SU-DHL-6 (cell line): ENCODE measurements at regions not wholly inside any gene's neighbourhood (a gene's known extent, or its start where the extent isn't known, plus 50 kb on each side); places are given as distances from the start of the nearest gene placed in this dataset.

Experiments used
- H2AFZ ChIP-seq: fragments of 200-600 bp; sonication (generic); 2 replicates; pipeline ENCODE4 v1.6.1; 2014; ENCODE audit warnings: low read depth, mild to moderate bottlenecking, moderate library complexity, mixed read lengths, antibody characterized with exemption, low read length; ENCODE audit not compliant: severe bottlenecking
- H3F3A ChIP-seq: fragments of 200-600 bp; shearing (Covaris generic); 2 replicates; pipeline ENCODE4 v1.6.0; 2016; ENCODE audit warnings: antibody characterized with exemption, mild to moderate bottlenecking; ENCODE audit not compliant: insufficient read depth
- H3K27ac ChIP-seq: fragments of 200-600 bp; sonication (generic); 2 replicates; pipeline ENCODE4 v1.5.1; 2016; ENCODE audit warnings: low read depth, mild to moderate bottlenecking, low read length, moderate library complexity, mixed read lengths
- H3K27me3 ChIP-seq: fragments of 200-600 bp; sonication (generic), shearing (Covaris generic); 2 replicates; pipeline ENCODE4 v1.6.0; 2014; ENCODE audit warnings: mild to moderate bottlenecking, low read length
- H3K36me3 ChIP-seq: fragments of 200-600 bp; sonication (generic); 2 replicates; pipeline ENCODE4 v1.6.1; 2014; ENCODE audit warnings: mild to moderate bottlenecking, low read length, mixed read lengths
- H3K4me2 ChIP-seq: fragments of 300-600, 200-600 bp; shearing (Covaris generic), sonication (generic); 2 replicates; pipeline ENCODE4 v1.6.0; 2014; ENCODE audit warnings: low read length, low read depth, mild to moderate bottlenecking; ENCODE audit not compliant: poor library complexity, severe bottlenecking
- H3K4me3 ChIP-seq: fragments of 200-600 bp; sonication (generic); 2 replicates; pipeline ENCODE4 v1.5.1; 2014; ENCODE audit warnings: antibody characterized with exemption, low read length, mild to moderate bottlenecking, mixed read lengths; ENCODE audit not compliant: insufficient read depth, poor library complexity, severe bottlenecking
- H3K79me2 ChIP-seq: fragments of 200-600 bp; sonication (generic); 2 replicates; pipeline ENCODE4 v1.6.1; 2014; ENCODE audit warnings: mild to moderate bottlenecking, low read length, moderate library complexity; ENCODE audit not compliant: insufficient read depth
- H3K9ac ChIP-seq: fragments of 200-600 bp; sonication (generic); 2 replicates; pipeline ENCODE4 v1.7.0; 2014; ENCODE audit warnings: mild to moderate bottlenecking, low read length
- H3K9me2 ChIP-seq: fragments of 200-600 bp; sonication (generic); replicated peaks from 2 replicates; pipeline ENCODE4 v1.6.1; 2014; ENCODE audit warnings: low read length; ENCODE audit not compliant: insufficient read depth
- H3K9me3 ChIP-seq: fragments of 200-600 bp; sonication (generic); 2 replicates; pipeline ENCODE4 v1.6.1; 2014; ENCODE audit warnings: low read length, mixed read lengths; ENCODE audit not compliant: insufficient read depth
- H4K20me1 ChIP-seq: fragments of 200-600 bp; sonication (generic); 2 replicates; pipeline ENCODE4 v1.6.1; 2014; ENCODE audit warnings: low read depth, mild to moderate bottlenecking, antibody characterized with exemption, low read length, moderate library complexity, mixed read lengths
- CTCF ChIP-seq: fragments of 200-600 bp; sonication (generic); IDR thresholded peaks from one replicate; pipeline ENCODE4 v1.5.1; 2017; ENCODE audit warnings: antibody characterized with exemption, mild to moderate bottlenecking, low read length, moderate library complexity; ENCODE audit not compliant: insufficient read depth, poor library complexity, severe bottlenecking
- EZH2phosphoT487 ChIP-seq: fragments of 200-600 bp; sonication (generic), shearing (Covaris generic); conservative IDR thresholded peaks from 2 replicates; pipeline ENCODE4 v1.6.1; 2018; ENCODE audit warnings: mild to moderate bottlenecking, antibody characterized with exemption, low read length, moderate library complexity, mixed read lengths

DNA sequence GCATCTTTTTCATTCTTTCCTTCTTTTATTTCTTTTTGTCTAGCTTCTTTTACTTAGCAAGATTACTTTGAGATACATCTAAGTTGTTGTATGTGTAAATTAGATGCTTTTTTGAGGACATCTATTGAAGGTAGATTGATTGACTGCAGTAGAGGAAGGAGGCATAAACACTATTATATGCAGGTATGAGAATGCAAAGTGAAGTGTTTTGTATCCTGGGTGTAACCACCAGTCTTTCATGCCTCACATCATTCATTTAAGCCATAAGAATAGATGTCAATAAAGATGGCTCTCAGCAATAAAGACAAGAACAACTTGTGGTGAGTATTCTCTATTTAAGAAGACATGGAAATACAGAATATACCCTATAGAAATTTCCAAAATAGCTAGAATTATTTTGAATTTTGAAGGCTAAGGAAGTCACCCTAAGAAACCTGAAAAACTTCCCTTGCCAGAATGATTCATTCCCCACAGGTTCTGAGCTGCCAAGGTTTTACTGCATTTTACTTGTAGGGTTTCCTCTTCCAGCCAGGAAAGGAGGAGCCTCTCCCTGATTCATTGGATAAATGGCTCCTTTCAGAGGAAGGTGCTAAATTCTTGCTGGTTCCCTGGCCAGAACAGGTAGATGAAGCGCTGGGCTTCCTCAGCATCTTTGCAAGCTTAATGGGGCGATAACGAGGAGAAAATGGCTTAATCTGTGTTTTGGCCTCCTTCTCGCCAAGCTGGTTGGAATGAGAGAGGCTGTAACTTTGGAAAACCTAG, 279.8 kb upstream of the SLC14A2 start:
- no peak overlapping the region for H3K27ac ChIP-seq
- H3K9me3 ChIP-seq, result no peaks in the 10 kb centered on the region
- H3K9ac ChIP-seq, result no peak overlapping the region
- no peaks in the 10 kb centered on the region for H3K9me2 ChIP-seq
- no peaks in the 10 kb centered on the region for H3K36me3 ChIP-seq
- no peak overlapping the region for H3K4me3 ChIP-seq
- no peaks in the 10 kb centered on the region for H3K79me2 ChIP-seq
- H3F3A ChIP-seq, result no peaks in the 10 kb centered on the region
- TF ChIP-seq EZH2phosphoT487, result no peak
- TF ChIP-seq CTCF, result no peak
- H3K4me2 ChIP-seq, result no peak overlapping the region
- no peaks in the 10 kb centered on the region for H3K27me3 ChIP-seq
- no peaks in the 10 kb centered on the region for H4K20me1 ChIP-seq
- no peak overlapping the region for H2AFZ ChIP-seq

GRCh38 chr18:45336448-45336847, 278.8 kb upstream of the SLC14A2 start:
- TF ChIP-seq EZH2phosphoT487, result no peak
- TF ChIP-seq CTCF, result no peak
- H3K4me3 ChIP-seq, result no peak overlapping the region
- H3K4me2 ChIP-seq, result no peak overlapping the region
- H3K9me2 ChIP-seq, result no peaks in the 10 kb centered on the region
- H3F3A ChIP-seq, result no peaks in the 10 kb centered on the region
- no peak overlapping the region for H3K27ac ChIP-seq
- no peaks in the 10 kb centered on the region for H3K79me2 ChIP-seq
- H3K9ac ChIP-seq, result no peak overlapping the region
- H3K36me3 ChIP-seq, result no peaks in the 10 kb centered on the region
- H2AFZ ChIP-seq, result no peak overlapping the region
- no peaks in the 10 kb centered on the region for H4K20me1 ChIP-seq
- no peaks in the 10 kb centered on the region for H3K9me3 ChIP-seq
- H3K27me3 ChIP-seq, result no peaks in the 10 kb centered on the region

GRCh38 chr18:45337477-45337876, 277.8 kb upstream of the SLC14A2 start:
- H3K9me3 ChIP-seq, result no peaks in the 10 kb centered on the region
- no peak for TF ChIP-seq CTCF
- no peak for TF ChIP-seq EZH2phosphoT487
- no peaks in the 10 kb centered on the region for H3K36me3 ChIP-seq
- no peak overlapping the region for H3K4me2 ChIP-seq
- no peak overlapping the region for H3K4me3 ChIP-seq
- H4K20me1 ChIP-seq, result no peaks in the 10 kb centered on the region
- H3K27me3 ChIP-seq, result no peaks in the 10 kb centered on the region
- H3K9ac ChIP-seq, result no peak overlapping the region
- no peaks in the 10 kb centered on the region for H3F3A ChIP-seq
- H3K27ac ChIP-seq, result no peak overlapping the region
- no peaks in the 10 kb centered on the region for H3K79me2 ChIP-seq
- no peak overlapping the region for H2AFZ ChIP-seq
- no peaks in the 10 kb centered on the region for H3K9me2 ChIP-seq
